Activated naive CD4-positive, alpha-beta T cell treated with anti-CD3 and anti-CD28 coated beads, Interleukin-2, amount 10 ng/mL, durations not matched to agents 7 days and 5 days (primary cell): ENCODE measurements at regions not wholly inside any gene's neighbourhood (a gene's known extent, or its start where the extent isn't known, plus 50 kb on each side); places are given as distances from the start of the nearest gene placed in this dataset.

ENCODE experiments used
- CTCF ChIA-PET: fragments of 350-600 bp; sonication (Branson Sonifier 250); formaldehyde crosslinking; loops from one replicate; lab custom pipeline; 2021; ENCODE audit warnings: antibody characterized with exemption; lab: Charles Lee
- DNase-seq: peaks from one replicate; pipeline ENCODE4 v3.0.0-alpha.2; 2020
- H3K27ac Mint-ChIP-seq: one replicate; pipeline ENCODE4 v1.8.0; 2021; ENCODE audit warnings: mild to moderate bottlenecking, moderate library complexity, mixed read lengths
- H3K27me3 Mint-ChIP-seq: one replicate; pipeline ENCODE4 v1.8.0; 2021; ENCODE audit warnings: mild to moderate bottlenecking, mixed read lengths
- H3K36me3 Mint-ChIP-seq: one replicate; pipeline ENCODE4 v1.8.0; 2021; ENCODE audit warnings: mixed read lengths
- H3K4me1 Mint-ChIP-seq: one replicate; pipeline ENCODE4 v1.8.0; 2021; ENCODE audit warnings: mixed read lengths
- H3K4me3 Mint-ChIP-seq: one replicate; pipeline ENCODE4 v1.8.0; 2021; ENCODE audit warnings: mild to moderate bottlenecking, moderate library complexity, mixed read lengths
- H3K9me3 Mint-ChIP-seq: one replicate; pipeline ENCODE4 v1.8.0; 2021; ENCODE audit warnings: mixed read lengths

GRCh38 chr11:82373781-82374542, 359.7 kb downstream of the FAM181B start:
- CTCF ChIA-PET, result no interaction called here
- H3K9me3 Mint-ChIP-seq, result no peaks in the 10 kb centered on the region
- H3K27me3 Mint-ChIP-seq, result no peaks in the 10 kb centered on the region
- H3K36me3 Mint-ChIP-seq, result no peaks in the 10 kb centered on the region
- no peak overlapping the region for H3K4me3 Mint-ChIP-seq
- no peaks in the 10 kb centered on the region for H3K4me1 Mint-ChIP-seq
- DNase-seq, result no peak
- H3K27ac Mint-ChIP-seq, result no peak overlapping the region

GRCh38 chr11:82365351-82365750, 368.3 kb downstream of the FAM181B start:
- no peaks in the 10 kb centered on the region for H3K4me1 Mint-ChIP-seq
- CTCF ChIA-PET, result no interaction called here
- no peak for DNase-seq
- H3K36me3 Mint-ChIP-seq, result no peaks in the 10 kb centered on the region
- no peaks in the 10 kb centered on the region for H3K9me3 Mint-ChIP-seq
- H3K4me3 Mint-ChIP-seq, result no peak overlapping the region
- H3K27ac Mint-ChIP-seq, result no peak overlapping the region
- H3K27me3 Mint-ChIP-seq, result no peaks in the 10 kb centered on the region

GRCh38 chr11:82356316-82356715, 377.3 kb downstream of the FAM181B start:
- Mint-ChIP-seq H3K4me3 (no peak overlapping the region), H3K36me3 (no peaks in the 10 kb centered on the region)
- CTCF ChIA-PET, result no interaction called here

GRCh38 chr11:82355313-82355823, 378.3 kb downstream of the FAM181B start:
- Mint-ChIP-seq H3K4me3 (no peak overlapping the region), H3K4me1 (no peaks in the 10 kb centered on the region), H3K36me3 (no peaks in the 10 kb centered on the region), H3K9me3 (no peaks in the 10 kb centered on the region), H3K27ac (no peak overlapping the region), H3K27me3 (no peaks in the 10 kb centered on the region)
- no peak for DNase-seq
- CTCF ChIA-PET, result interaction anchor here (1.0 kb wide), 1 partner anchor 23 kb away, joined by 3 read pairs; no protein-coding TSS in a partner anchor

More at GRCh38 chr11:82356316-82356715, 377.3 kb downstream of the FAM181B start:
- Mint-ChIP-seq H3K4me1 (no peaks in the 10 kb centered on the region), H3K27ac (no peak overlapping the region), H3K9me3 (no peaks in the 10 kb centered on the region), H3K27me3 (no peaks in the 10 kb centered on the region)
- DNase-seq, result no peak

DNA sequence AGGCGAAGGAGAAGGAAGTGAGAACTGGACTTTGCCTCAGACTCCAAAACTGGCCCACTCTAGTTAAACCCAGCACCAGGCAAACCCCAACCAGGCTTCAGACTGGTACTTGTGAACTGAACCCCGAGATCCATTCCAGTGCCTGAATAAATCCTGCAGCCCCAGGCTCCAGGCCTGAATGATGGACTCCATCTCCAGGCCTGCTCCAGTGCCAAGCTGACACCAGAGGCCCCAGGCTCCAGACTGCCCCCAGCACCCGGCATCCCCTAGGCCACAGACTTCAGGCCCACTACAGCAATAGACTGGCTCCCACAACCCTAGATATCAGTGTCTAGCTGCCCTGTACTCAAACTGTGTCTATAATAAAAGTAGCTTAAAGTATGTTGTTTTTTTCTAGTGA, 406.8 kb downstream of the FAM181B start:
- no peak for DNase-seq
- no peaks in the 10 kb centered on the region for H3K36me3 Mint-ChIP-seq
- CTCF ChIA-PET, result no interaction called here
- no peak overlapping the region for H3K4me3 Mint-ChIP-seq
- H3K4me1 Mint-ChIP-seq, result no peaks in the 10 kb centered on the region
- H3K27ac Mint-ChIP-seq, result no peak overlapping the region
- no peaks in the 10 kb centered on the region for H3K9me3 Mint-ChIP-seq
- H3K27me3 Mint-ChIP-seq, result no peaks in the 10 kb centered on the region

DNA sequence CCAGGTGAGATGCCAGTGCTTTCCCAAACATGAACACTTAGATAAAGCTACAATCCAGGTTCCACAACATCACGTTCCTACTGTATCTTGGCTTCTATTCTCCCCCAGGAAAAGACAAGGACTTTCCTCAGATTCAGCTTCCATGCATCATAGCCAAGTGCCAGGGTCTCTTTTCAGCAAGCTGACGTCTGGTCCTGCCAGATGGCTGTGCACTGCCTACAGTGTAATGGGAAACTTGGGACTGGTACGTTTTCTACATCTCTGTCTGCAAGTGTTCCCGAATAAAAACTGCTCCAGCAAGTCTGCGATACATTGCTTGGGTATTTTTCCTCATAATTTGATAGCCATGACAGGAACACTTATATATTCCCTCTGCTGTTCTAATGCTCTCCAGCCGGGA, 412.5 kb downstream of the FAM181B start:
- Mint-ChIP-seq H3K9me3 (no peaks in the 10 kb centered on the region), H3K4me3 (no peak overlapping the region), H3K4me1 (no peaks in the 10 kb centered on the region), H3K27me3 (no peaks in the 10 kb centered on the region), H3K27ac (no peak overlapping the region), H3K36me3 (no peaks in the 10 kb centered on the region)
- no peak for DNase-seq
- CTCF ChIA-PET, result no interaction called here

DNA sequence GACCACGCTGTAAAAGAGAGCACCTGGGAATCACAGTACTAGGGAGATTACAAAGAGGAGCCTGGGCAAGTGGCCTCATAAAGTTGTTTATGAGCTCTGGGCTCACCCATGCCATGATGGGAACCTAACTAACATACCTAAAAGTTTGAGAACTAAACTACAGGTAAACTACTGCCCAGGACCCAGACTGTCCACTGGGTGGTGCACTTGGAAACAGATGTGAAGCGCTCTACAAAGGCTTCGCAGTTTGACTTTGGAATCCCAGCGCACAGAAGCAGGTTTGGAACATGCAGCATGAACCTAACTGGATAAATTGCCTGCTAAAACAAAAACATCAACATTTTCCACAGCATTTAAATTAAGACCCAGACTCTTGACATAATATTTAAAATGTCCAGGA, 418.6 kb downstream of the FAM181B start:
- Mint-ChIP-seq H3K4me3 (no peak overlapping the region), H3K27ac (no peak overlapping the region), H3K27me3 (no peaks in the 10 kb centered on the region), H3K9me3 (no peaks in the 10 kb centered on the region), H3K4me1 (no peaks in the 10 kb centered on the region), H3K36me3 (no peaks in the 10 kb centered on the region)
- peak; percentile 25 for DNase-seq
- CTCF ChIA-PET, result no interaction called here

DNA sequence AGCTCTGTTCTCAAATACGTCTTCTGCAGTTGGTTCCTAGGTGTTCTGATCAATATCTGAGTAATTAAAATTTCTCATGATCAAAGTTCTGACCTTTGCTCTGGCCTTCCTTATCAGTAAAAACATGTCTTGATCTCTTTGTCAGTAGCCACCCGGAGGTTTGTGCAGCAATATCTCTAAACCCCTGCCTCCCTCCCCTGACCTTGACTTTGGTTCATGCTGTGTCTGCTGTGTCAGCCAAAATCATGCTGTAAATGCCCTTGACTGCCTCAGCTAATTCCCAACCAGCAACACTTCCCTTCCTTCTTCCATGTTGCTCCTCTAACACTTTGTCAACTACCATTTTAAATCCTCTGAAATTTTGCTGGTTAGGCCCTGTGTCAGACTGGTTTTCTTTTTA, 424.7 kb downstream of the FAM181B start:
- no peaks in the 10 kb centered on the region for H3K27me3 Mint-ChIP-seq
- H3K36me3 Mint-ChIP-seq, result no peaks in the 10 kb centered on the region
- no peaks in the 10 kb centered on the region for H3K4me1 Mint-ChIP-seq
- H3K4me3 Mint-ChIP-seq, result no peak overlapping the region
- H3K27ac Mint-ChIP-seq, result no peak overlapping the region
- CTCF ChIA-PET, result no interaction called here
- no peak for DNase-seq
- no peaks in the 10 kb centered on the region for H3K9me3 Mint-ChIP-seq

DNA sequence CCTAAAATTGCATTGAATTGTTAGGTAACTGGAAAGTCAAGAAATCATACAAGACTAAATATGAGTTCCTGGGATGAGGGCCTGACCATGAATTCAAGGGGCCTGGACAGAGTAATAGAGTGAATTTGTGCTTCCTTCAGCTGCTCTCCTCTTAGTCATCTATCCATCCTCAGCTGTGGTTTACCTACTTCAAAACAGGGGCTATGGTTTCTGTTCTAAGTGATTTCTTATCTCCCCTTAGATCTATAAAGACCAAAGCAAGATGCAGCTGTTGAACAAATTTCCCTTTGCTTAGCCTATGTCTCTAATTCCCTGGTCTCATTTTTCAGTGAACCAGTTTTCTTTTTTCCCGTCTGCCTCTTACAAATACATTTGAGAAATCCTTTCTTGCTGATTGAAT, 428.5 kb downstream of the FAM181B start:
- no peaks in the 10 kb centered on the region for H3K9me3 Mint-ChIP-seq
- H3K27me3 Mint-ChIP-seq, result no peaks in the 10 kb centered on the region
- no peaks in the 10 kb centered on the region for H3K36me3 Mint-ChIP-seq
- no peak overlapping the region for H3K4me3 Mint-ChIP-seq
- H3K4me1 Mint-ChIP-seq, result no peaks in the 10 kb centered on the region
- H3K27ac Mint-ChIP-seq, result no peak overlapping the region
- no peak for DNase-seq
- CTCF ChIA-PET, result no interaction called here

DNA sequence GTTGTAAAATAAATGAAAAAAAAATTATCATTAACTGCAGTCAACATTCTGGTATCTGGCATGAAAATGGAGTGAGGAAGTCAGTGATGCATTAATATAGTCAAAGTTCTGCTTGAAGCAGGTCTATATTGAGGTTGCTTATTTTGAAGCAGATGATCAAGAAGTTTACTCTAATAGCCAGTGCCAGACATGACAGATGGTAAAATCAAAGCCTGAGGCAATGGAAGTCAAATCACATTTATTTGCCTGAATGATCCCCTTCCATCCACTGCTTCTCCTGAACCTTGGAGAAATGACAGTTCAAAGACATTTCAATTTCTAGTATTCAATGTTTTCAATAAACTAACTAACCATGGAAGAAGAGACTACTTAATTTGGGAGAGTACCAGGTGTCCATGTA, 430.0 kb downstream of the FAM181B start:
- no peak for DNase-seq
- no peak overlapping the region for H3K4me3 Mint-ChIP-seq
- no peaks in the 10 kb centered on the region for H3K9me3 Mint-ChIP-seq
- CTCF ChIA-PET, result no interaction called here
- H3K27ac Mint-ChIP-seq, result no peak overlapping the region
- H3K27me3 Mint-ChIP-seq, result no peaks in the 10 kb centered on the region
- H3K4me1 Mint-ChIP-seq, result no peaks in the 10 kb centered on the region
- no peaks in the 10 kb centered on the region for H3K36me3 Mint-ChIP-seq

GRCh38 chr11:82288471-82288870, 445.2 kb downstream of the FAM181B start:
- H3K27ac Mint-ChIP-seq, result no peak overlapping the region
- DNase-seq, result no peak
- H3K4me1 Mint-ChIP-seq, result no peaks in the 10 kb centered on the region
- no peak overlapping the region for H3K4me3 Mint-ChIP-seq
- H3K27me3 Mint-ChIP-seq, result no peaks in the 10 kb centered on the region
- CTCF ChIA-PET, result no interaction called here
- no peaks in the 10 kb centered on the region for H3K9me3 Mint-ChIP-seq
- H3K36me3 Mint-ChIP-seq, result no peaks in the 10 kb centered on the region

GRCh38 chr11:82270870-82271269, 462.8 kb downstream of the FAM181B start:
- Mint-ChIP-seq H3K9me3 (no peaks in the 10 kb centered on the region), H3K4me3 (no peak overlapping the region), H3K27me3 (no peaks in the 10 kb centered on the region), H3K27ac (no peak overlapping the region), H3K36me3 (no peaks in the 10 kb centered on the region), H3K4me1 (no peaks in the 10 kb centered on the region)
- CTCF ChIA-PET, result no interaction called here
- DNase-seq, result no peak

GRCh38 chr11:82268627-82269026, 465.0 kb downstream of the FAM181B start:
- no peak for DNase-seq
- Mint-ChIP-seq H3K4me1 (no peaks in the 10 kb centered on the region), H3K36me3 (no peaks in the 10 kb centered on the region), H3K27ac (no peak overlapping the region), H3K4me3 (no peak overlapping the region), H3K27me3 (no peaks in the 10 kb centered on the region), H3K9me3 (no peaks in the 10 kb centered on the region)
- CTCF ChIA-PET, result no interaction called here

DNA sequence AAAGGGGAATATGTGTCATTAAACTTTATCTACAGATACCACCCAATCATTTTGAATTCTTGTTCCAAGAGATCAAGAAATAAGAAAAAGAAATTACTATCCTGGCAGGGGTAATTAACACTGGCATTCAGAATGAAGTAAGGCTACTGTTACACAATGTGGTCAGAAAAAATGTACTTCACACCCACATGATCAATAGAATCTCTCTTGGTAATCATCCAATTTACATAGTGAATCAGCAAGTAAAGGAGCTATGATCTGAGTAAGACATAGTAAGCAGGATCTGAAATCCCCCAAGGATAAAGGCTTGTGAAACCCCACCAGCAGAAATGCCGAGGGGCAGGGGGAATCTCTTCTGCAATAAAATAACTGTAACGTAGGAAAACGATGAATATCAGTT, 466.5 kb downstream of the FAM181B start:
- H3K4me1 Mint-ChIP-seq, result no peaks in the 10 kb centered on the region
- no peaks in the 10 kb centered on the region for H3K27me3 Mint-ChIP-seq
- H3K27ac Mint-ChIP-seq, result no peak overlapping the region
- H3K4me3 Mint-ChIP-seq, result no peak overlapping the region
- CTCF ChIA-PET, result no interaction called here
- DNase-seq, result no peak
- H3K9me3 Mint-ChIP-seq, result no peaks in the 10 kb centered on the region
- no peaks in the 10 kb centered on the region for H3K36me3 Mint-ChIP-seq

- H3K27ac Mint-ChIP-seq, result no peak overlapping the region
- no peak for DNase-seq
- H3K9me3 Mint-ChIP-seq, result no peaks in the 10 kb centered on the region
Observed at GRCh38 chr11:82261367-82261766, 472.3 kb downstream of the FAM181B start.

More at GRCh38 chr11:82261367-82261766, 472.3 kb downstream of the FAM181B start:
- Mint-ChIP-seq H3K4me1 (no peaks in the 10 kb centered on the region), H3K4me3 (no peak overlapping the region), H3K36me3 (no peaks in the 10 kb centered on the region), H3K27me3 (no peaks in the 10 kb centered on the region)
- CTCF ChIA-PET, result no interaction called here
